H1 (cell line): ENCODE measurements at regions not wholly inside any gene's neighbourhood (a gene's known extent, or its start where the extent isn't known, plus 50 kb on each side); places are given as distances from the start of the nearest gene placed in this dataset.

Experiments
- CREB1 ChIP-seq: IDR thresholded peaks from 2 replicates; pipeline ENCODE4 v1.6.1; 2012; ENCODE audit warnings: inconsistent platforms
- CTCF ChIP-seq, 3 experiments: IDR thresholded peaks; 1 replicate in 2 of 3; 2 replicates in 1 of 3; pipeline versions ENCODE4 v1.5.1 to v1.6.1; 2011; ENCODE audit warnings: low read length in 3 of 3, mild to moderate bottlenecking in 3 of 3, inconsistent platforms in 2 of 3, low read depth in 1 of 3, moderate library complexity in 1 of 3; ENCODE audit not compliant: insufficient read depth in 1 of 3; ENCODE audit errors: control extremely low read depth in 1 of 3
- EP300 ChIP-seq, 2 experiments: IDR thresholded peaks; 1 replicate in 1 of 2; 2 replicates in 1 of 2; pipeline ENCODE4 v1.6.1; 2011 to 2012; ENCODE audit warnings: low read depth in 2 of 2, low read length in 2 of 2, mild to moderate bottlenecking in 2 of 2, borderline replicate concordance in 1 of 2, inconsistent platforms in 1 of 2, moderate library complexity in 1 of 2
- EZH2 ChIP-seq: fragments of 200-600 bp; sonication (generic); IDR thresholded peaks from 2 replicates; pipeline ENCODE4 v1.7.1; 2012; ENCODE audit warnings: low read depth, mild to moderate bottlenecking, moderate library complexity, low read length, inconsistent platforms; ENCODE audit not compliant: severe bottlenecking
- HDAC6 ChIP-seq: IDR thresholded peaks from one replicate; pipeline ENCODE4 v1.7.1; 2012; ENCODE audit warnings: low read depth, mild to moderate bottlenecking, inconsistent platforms, low read length, moderate library complexity
- KDM1A ChIP-seq: fragments of 200-600, 300-600 bp; sonication (generic); IDR thresholded peaks from 2 replicates; pipeline ENCODE4 v1.7.1; 2016; ENCODE audit warnings: mild to moderate bottlenecking, low read length, borderline replicate concordance
- MAX ChIP-seq: IDR thresholded peaks from 2 replicates; pipeline ENCODE4 v1.6.1; 2012; ENCODE audit warnings: inconsistent platforms
- POLR2A ChIP-seq, 2 experiments: IDR thresholded peaks; 1 replicate in 1 of 2; 2 replicates in 1 of 2; pipeline ENCODE4 v1.6.1; 2011; ENCODE audit warnings: low read depth in 2 of 2, low read length in 2 of 2, mild to moderate bottlenecking in 2 of 2; ENCODE audit errors: control extremely low read depth in 1 of 2
- SRF ChIP-seq: IDR thresholded peaks from 2 replicates; pipeline ENCODE4 v1.6.1; 2011; ENCODE audit warnings: mild to moderate bottlenecking, low read depth, low read length, moderate library complexity
- TAF1 ChIP-seq: IDR thresholded peaks from 2 replicates; pipeline ENCODE4 v1.6.1; 2011; ENCODE audit warnings: mild to moderate bottlenecking, low read depth, low read length
- TEAD4 ChIP-seq: IDR thresholded peaks from 2 replicates; pipeline ENCODE4 v1.6.1; 2012; ENCODE audit warnings: low read depth, low read length, inconsistent platforms, mixed read lengths
- ZNF274 ChIP-seq: IDR thresholded peaks from 2 replicates; pipeline ENCODE4 v1.7.0; 2012; ENCODE audit warnings: low read length, borderline replicate concordance; ENCODE audit errors: extremely low read depth

GRCh38 chr13:108361769-108362168 is 92.3 kb downstream of the TNFSF13B start:
- TF ChIP-seq MAX = no peak
- no peak for TF ChIP-seq EP300 (IDR thresholded peaks at IDR 0.05; ENCODE audit: borderline replicate concordance in 1 of 2, low read depth in 2 of 2, low read length in 2 of 2)
- TF ChIP-seq CTCF (IDR thresholded peaks at IDR 0.05; ENCODE audit: control extremely low read depth in 1 of 3, insufficient read depth in 1 of 3, low read depth in 1 of 3, low read length in 3 of 3) = no peak
- TF ChIP-seq TAF1 = no peak
- no peak for TF ChIP-seq CREB1
- no peak for TF ChIP-seq KDM1A
- no peak for TF ChIP-seq HDAC6
- no peak for TF ChIP-seq TEAD4
- TF ChIP-seq EZH2 = no peak
- TF ChIP-seq SRF = no peak
- no peak for TF ChIP-seq ZNF274
- TF ChIP-seq POLR2A (IDR thresholded peaks at IDR 0.05; ENCODE audit: control extremely low read depth in 1 of 2, low read depth in 2 of 2, low read length in 2 of 2) = no peak
